HEK293 (cell line): ENCODE measurements at regions not wholly inside any gene's neighbourhood (a gene's known extent, or its start where the extent isn't known, plus 50 kb on each side); places are given as distances from the start of the nearest gene placed in this dataset.
A peak's percentile ranks its signal among the peaks of the same experiment; 100 is the strongest.

Experiments
- CTCF ChIA-PET: fragments of 350-600 bp; formaldehyde crosslinking; extraction: SDS; loops from one replicate; lab custom pipeline; 2021; ENCODE audit warnings: antibody characterized with exemption; lab: Yijun Ruan, JAX
- POLR2A ChIA-PET: fragments of 300-600 bp; formaldehyde crosslinking; extraction: SDS; loops from one replicate; lab custom pipeline; 2020; ENCODE audit warnings: antibody characterized with exemption, inconsistent platforms; lab: Yijun Ruan, JAX
- H3K27ac ChIP-seq: fragments of 200-500 bp; sonication (Bioruptor generic); 2 replicates; pipeline ENCODE4 v1.5.1; 2014; ENCODE audit warnings: low read depth, low read length, control low read depth, inconsistent platforms; ENCODE audit errors: extremely low read depth
- H3K36me3 ChIP-seq, 2 experiments: fragments of 200-500 bp in 1 of 2; sonication (Bioruptor generic) in 1 of 2; 1 replicate in 1 of 2; 2 replicates in 1 of 2; pipeline ENCODE4 v1.5.1; 2014 to 2017; ENCODE audit warnings: inconsistent platforms in 2 of 2, low read length in 2 of 2; ENCODE audit not compliant: control insufficient read depth in 2 of 2, insufficient read depth in 1 of 2
- H3K4me1 ChIP-seq: fragments of 200-500 bp; sonication (Bioruptor generic); 2 replicates; pipeline ENCODE4 v1.5.1; 2014; ENCODE audit warnings: mild to moderate bottlenecking, low read length, inconsistent platforms; ENCODE audit not compliant: control insufficient read depth, insufficient read depth
- H3K4me3 ChIP-seq: 2 replicates; pipeline ENCODE4 v1.5.1; 2011; ENCODE audit warnings: low read depth, mild to moderate bottlenecking, control low read depth, low read length, moderate library complexity
- H3K9me3 ChIP-seq: fragments of 200-500 bp; sonication (Bioruptor generic); 2 replicates; pipeline ENCODE4 v1.5.1; 2014; ENCODE audit warnings: low read depth, low read length, inconsistent platforms; ENCODE audit not compliant: control insufficient read depth, insufficient read depth
- CTCF ChIP-seq: fragments of 450-650 bp; formaldehyde crosslinking; IDR thresholded peaks from 2 replicates; pipeline ENCODE4 v1.5.1; 2016; ENCODE audit warnings: missing biosample characterization, missing genetic modification characterization
- KLF17 ChIP-seq: fragments of 450-650 bp; formaldehyde crosslinking; IDR thresholded peaks from 2 replicates; pipeline ENCODE4 v1.5.1; 2016; ENCODE audit warnings: missing biosample characterization, missing genetic modification characterization
- PRDM1 ChIP-seq: fragments of 450-650 bp; formaldehyde crosslinking; IDR thresholded peaks from 2 replicates; pipeline ENCODE4; 2016; ENCODE audit warnings: missing biosample characterization, missing genetic modification characterization
- PRDM4 ChIP-seq: fragments of 450-650 bp; formaldehyde crosslinking; IDR thresholded peaks from 2 replicates; pipeline ENCODE4 v1.5.1; 2017; ENCODE audit warnings: missing biosample characterization, missing genetic modification characterization
- ZBTB1 ChIP-seq: fragments of 450-650 bp; formaldehyde crosslinking; IDR thresholded peaks from 2 replicates; pipeline ENCODE4 v1.5.1; 2016; ENCODE audit warnings: missing biosample characterization, missing genetic modification characterization
- ZBTB20 ChIP-seq: fragments of 450-650 bp; formaldehyde crosslinking; IDR thresholded peaks from 2 replicates; pipeline ENCODE4 v1.5.1; 2016; ENCODE audit warnings: missing biosample characterization, missing genetic modification characterization
- ZNF133 ChIP-seq: fragments of 450-650 bp; formaldehyde crosslinking; IDR thresholded peaks from 2 replicates; pipeline ENCODE4 v1.5.1; 2016; ENCODE audit warnings: missing biosample characterization, missing genetic modification characterization
- ZNF155 ChIP-seq: fragments of 450-650 bp; formaldehyde crosslinking; IDR thresholded peaks from 2 replicates; pipeline ENCODE4 v1.5.1; 2016; ENCODE audit warnings: missing biosample characterization, missing genetic modification characterization
- ZNF311 ChIP-seq: fragments of 450-650 bp; formaldehyde crosslinking; IDR thresholded peaks from 2 replicates; pipeline ENCODE4 v1.5.1; 2017; ENCODE audit warnings: missing biosample characterization, missing genetic modification characterization, borderline replicate concordance
- ZNF366 ChIP-seq: fragments of 450-650 bp; formaldehyde crosslinking; conservative IDR thresholded peaks from 2 replicates; pipeline ENCODE4 v1.5.1; 2016; ENCODE audit warnings: missing biosample characterization, missing genetic modification characterization
- ZNF416 ChIP-seq: fragments of 450-650 bp; formaldehyde crosslinking; IDR thresholded peaks from 2 replicates; pipeline ENCODE4 v1.5.1; 2016; ENCODE audit warnings: missing biosample characterization, missing genetic modification characterization
- ZNF510 ChIP-seq: fragments of 450-650 bp; formaldehyde crosslinking; IDR thresholded peaks from 2 replicates; pipeline ENCODE4 v1.5.1; 2018; ENCODE audit warnings: mild to moderate bottlenecking, missing genetic modification characterization, missing biosample characterization; ENCODE audit not compliant: insufficient replicate concordance
- ZNF529 ChIP-seq: fragments of 450-650 bp; formaldehyde crosslinking; IDR thresholded peaks from 2 replicates; pipeline ENCODE4 v1.5.1; 2017; ENCODE audit warnings: missing genetic modification characterization, missing biosample characterization; ENCODE audit not compliant: insufficient replicate concordance
- ZNF560 ChIP-seq: fragments of 450-650 bp; formaldehyde crosslinking; IDR thresholded peaks from 2 replicates; pipeline ENCODE4 v1.5.1; 2017; ENCODE audit warnings: missing biosample characterization, missing genetic modification characterization, borderline replicate concordance
- ZNF585B ChIP-seq: fragments of 450-650 bp; formaldehyde crosslinking; IDR thresholded peaks from 2 replicates; pipeline ENCODE4 v1.5.1; 2016; ENCODE audit warnings: missing biosample characterization, missing genetic modification characterization
- ZNF654 ChIP-seq: fragments of 450-650 bp; formaldehyde crosslinking; IDR thresholded peaks from 2 replicates; pipeline ENCODE4 v1.5.1; 2016; ENCODE audit warnings: low read depth, missing biosample characterization, missing genetic modification characterization
- ZNF658 ChIP-seq: fragments of 450-650 bp; formaldehyde crosslinking; IDR thresholded peaks from 2 replicates; pipeline ENCODE4; 2016; ENCODE audit warnings: missing biosample characterization, missing genetic modification characterization
- ZXDB ChIP-seq: fragments of 450-650 bp; formaldehyde crosslinking; IDR thresholded peaks from 2 replicates; pipeline ENCODE4 v1.5.1; 2016; ENCODE audit warnings: missing biosample characterization, missing genetic modification characterization

GRCh38 chr5:101390151-101390908 is 487.2 kb upstream of the ST8SIA4 start:
- Histone ChIP-seq H3K36me3 (no peaks in the 10 kb centered on the region), H3K9me3 (no peaks in the 10 kb centered on the region), H3K4me3 (no peak overlapping the region), H3K4me1 (no peaks in the 10 kb centered on the region), H3K27ac (no peak overlapping the region)
- TF ChIP-seq ZNF311 (tag by site-specific recombination) (no peak), ZNF155 (tag by site-specific recombination) (no peak), ZNF366 (0 out of 2 replicates have a peak, but pooled peaks have one; percentile 18), ZNF654 (peak; percentile 84), ZBTB1 (tag by site-specific recombination) (no peak), CTCF (tag by site-specific recombination) (peak; percentile 36; the same call in 1 of the 2 replicates), ZXDB (tag by site-specific recombination) (no peak)
- CTCF ChIA-PET = interaction anchor here (0.6 to 2.1 kb wide), 16 partner anchors 9 to 1645 kb away, joined by 3 to 7 read pairs (median 4); no protein-coding TSS in a partner anchor
- POLR2A ChIA-PET = no interaction called here

GRCh38 chr5:101385276-101385675 is 482.2 kb upstream of the ST8SIA4 start:
- H3K4me1 ChIP-seq = no peaks in the 10 kb centered on the region
- ChIA-PET POLR2A (no interaction called here), CTCF (interaction anchor here (1.2 kb wide), 1 partner anchor 10 kb away, joined by 3 read pairs; no protein-coding TSS in a partner anchor)
- H3K27ac ChIP-seq = no peak overlapping the region
- H3K4me3 ChIP-seq = no peak overlapping the region
- TF ChIP-seq PRDM1 (tag by site-specific recombination) (no peak), ZNF416 (no peak)
- TF ChIP-seq, all 188 proteins: peak for 0
- Histone ChIP-seq H3K36me3 (no peaks in the 10 kb centered on the region), H3K9me3 (no peaks in the 10 kb centered on the region)

GRCh38 chr5:101370181-101370580 is 467.1 kb upstream of the ST8SIA4 start:
- H3K27ac ChIP-seq = no peak overlapping the region
- H3K36me3 ChIP-seq = no peaks in the 10 kb centered on the region
- no peak for TF ChIP-seq ZNF585B (tag by site-specific recombination)
- no peak for TF ChIP-seq ZNF560 (tag by site-specific recombination)
- no peak for TF ChIP-seq ZBTB20 (tag by site-specific recombination)
- no peak for TF ChIP-seq ZNF510 (tag by site-specific recombination)
- TF ChIP-seq ZNF658 = no peak
- TF ChIP-seq ZNF529 (tag by site-specific recombination) = no peak
- no peak for TF ChIP-seq ZNF133 (tag by site-specific recombination)
- TF ChIP-seq KLF17 (tag by site-specific recombination) = no peak
- TF ChIP-seq PRDM4 = no peak
- TF ChIP-seq, all 188 proteins: peak for 0
- Histone ChIP-seq H3K9me3 (no peaks in the 10 kb centered on the region), H3K4me3 (no peak overlapping the region), H3K4me1 (no peaks in the 10 kb centered on the region)
- ChIA-PET POLR2A (no interaction called here), CTCF (interaction anchor here (0.6 kb wide), 1 partner anchor 664 kb away, joined by 3 read pairs; no protein-coding TSS in a partner anchor)
